ENCODE measurements at regions not wholly inside any gene's neighbourhood (a gene's known extent, or its start where the extent isn't known, plus 50 kb on each side); places are given as distances from the start of the nearest gene placed in this dataset.

- no peak for DNase-seq
These were observed 613.0 kb upstream of the WWC1 start for GRCh38 chr5:167678481-167678880.

- no peak for DNase-seq
These were observed 607.2 kb upstream of the WWC1 start for GRCh38 chr5:167684251-167684650.

- no peak for DNase-seq
These were observed 602.9 kb upstream of the WWC1 start for GRCh38 chr5:167688341-167689130.

GRCh38 chr5:167694325-167695147 is 596.9 kb upstream of the WWC1 start:
- DNase-seq, result no peak

GRCh38 chr5:167696558-167697314 is 594.7 kb upstream of the WWC1 start:
- DNase-seq, result no peak

- peak; percentile 85 for DNase-seq
These were observed 592.0 kb upstream of the WWC1 start for GRCh38 chr5:167699432-167699831.

- DNase-seq, result no peak
These were observed 590.4 kb upstream of the WWC1 start for GRCh38 chr5:167701051-167701450.

GRCh38 chr5:167702014-167702413 is 589.4 kb upstream of the WWC1 start:
- no peak for DNase-seq

GRCh38 chr5:167708449-167708848 is 583.0 kb upstream of the WWC1 start:
- no peak for DNase-seq

- DNase-seq, result no peak
These were observed 581.8 kb upstream of the WWC1 start for GRCh38 chr5:167709625-167710024.

GRCh38 chr5:167710444-167711073 is 580.9 kb upstream of the WWC1 start:
- DNase-seq, result no peak

GRCh38 chr5:167712986-167713585 is 578.4 kb upstream of the WWC1 start:
- no peak for DNase-seq

- DNase-seq, result no peak
These were observed 577.5 kb upstream of the WWC1 start for GRCh38 chr5:167713896-167714295.

GRCh38 chr5:167716126-167716775 is 575.2 kb upstream of the WWC1 start:
- DNase-seq, result no peak

GRCh38 chr5:167720259-167720658 is 571.2 kb upstream of the WWC1 start:
- DNase-seq, result no peak

GRCh38 chr5:167720676-167721260 is 570.7 kb upstream of the WWC1 start:
- no peak for DNase-seq

- no peak for DNase-seq
These were observed 569.5 kb upstream of the WWC1 start for GRCh38 chr5:167721926-167722440.

GRCh38 chr5:167723254-167723871 is 568.1 kb upstream of the WWC1 start:
- peak; percentile 15 for DNase-seq

GRCh38 chr5:167725264-167725663 is 566.2 kb upstream of the WWC1 start:
- DNase-seq, result no peak

- no peak for DNase-seq
These were observed 565.7 kb upstream of the WWC1 start for GRCh38 chr5:167725741-167726140.

GRCh38 chr5:167726642-167727041 is 564.8 kb upstream of the WWC1 start:
- no peak for DNase-seq
